ENCODE measurements at regions not wholly inside any gene's neighbourhood (a gene's known extent, or its start where the extent isn't known, plus 50 kb on each side); places are given as distances from the start of the nearest gene placed in this dataset.
A peak's percentile ranks its signal among the peaks of the same experiment; 100 is the strongest.

DNA sequence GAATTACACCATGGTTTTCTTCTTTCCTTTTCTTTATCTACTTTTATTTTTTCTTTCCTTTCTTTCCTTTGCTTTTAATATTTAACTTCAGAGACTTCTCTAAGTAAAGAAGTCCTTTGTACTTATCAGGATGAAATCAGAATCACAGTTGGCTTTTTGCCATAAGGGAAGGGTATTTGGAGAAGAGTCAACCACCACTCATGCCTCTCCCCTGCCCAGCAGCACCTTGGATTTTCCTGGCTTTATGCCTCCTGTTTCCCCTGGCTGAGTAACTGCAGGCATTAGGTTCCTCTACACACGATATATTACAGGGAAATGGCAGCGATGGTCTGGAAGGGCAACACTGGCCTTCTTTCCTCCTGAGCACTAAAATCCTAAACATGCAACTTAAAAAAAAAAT lies 266.4 kb upstream of the CAND1 start:
- Histone ChIP-seq H3K27me3 (no peaks in the 10 kb centered on the region), H3K4me3 (no peak overlapping the region), H3K9me3 (no peaks in the 10 kb centered on the region), H3K36me3 (no peaks in the 10 kb centered on the region), H3K4me1 (no peaks in the 10 kb centered on the region), H3K27ac (no peak overlapping the region)
- no peak for DNase-seq (ENCODE audit: low spot score in 2 of 2)
- TF ChIP-seq, protein P1, sequence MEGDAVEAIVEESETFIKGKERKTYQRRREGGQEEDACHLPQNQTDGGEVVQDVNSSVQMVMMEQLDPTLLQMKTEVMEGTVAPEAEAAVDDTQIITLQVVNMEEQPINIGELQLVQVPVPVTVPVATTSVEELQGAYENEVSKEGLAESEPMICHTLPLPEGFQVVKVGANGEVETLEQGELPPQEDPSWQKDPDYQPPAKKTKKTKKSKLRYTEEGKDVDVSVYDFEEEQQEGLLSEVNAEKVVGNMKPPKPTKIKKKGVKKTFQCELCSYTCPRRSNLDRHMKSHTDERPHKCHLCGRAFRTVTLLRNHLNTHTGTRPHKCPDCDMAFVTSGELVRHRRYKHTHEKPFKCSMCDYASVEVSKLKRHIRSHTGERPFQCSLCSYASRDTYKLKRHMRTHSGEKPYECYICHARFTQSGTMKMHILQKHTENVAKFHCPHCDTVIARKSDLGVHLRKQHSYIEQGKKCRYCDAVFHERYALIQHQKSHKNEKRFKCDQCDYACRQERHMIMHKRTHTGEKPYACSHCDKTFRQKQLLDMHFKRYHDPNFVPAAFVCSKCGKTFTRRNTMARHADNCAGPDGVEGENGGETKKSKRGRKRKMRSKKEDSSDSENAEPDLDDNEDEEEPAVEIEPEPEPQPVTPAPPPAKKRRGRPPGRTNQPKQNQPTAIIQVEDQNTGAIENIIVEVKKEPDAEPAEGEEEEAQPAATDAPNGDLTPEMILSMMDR (IDR thresholded peaks at IDR 0.05) = no peak
- TF ChIP-seq POLR2AphosphoS5 (IDR thresholded peaks at IDR 0.05) (no peak), POLR2A (IDR thresholded peaks at IDR 0.05) (no peak)
- intact Hi-C loops (cut with DNase I; ENCODE audit: low total_unique reads) = no loop called here

DNA sequence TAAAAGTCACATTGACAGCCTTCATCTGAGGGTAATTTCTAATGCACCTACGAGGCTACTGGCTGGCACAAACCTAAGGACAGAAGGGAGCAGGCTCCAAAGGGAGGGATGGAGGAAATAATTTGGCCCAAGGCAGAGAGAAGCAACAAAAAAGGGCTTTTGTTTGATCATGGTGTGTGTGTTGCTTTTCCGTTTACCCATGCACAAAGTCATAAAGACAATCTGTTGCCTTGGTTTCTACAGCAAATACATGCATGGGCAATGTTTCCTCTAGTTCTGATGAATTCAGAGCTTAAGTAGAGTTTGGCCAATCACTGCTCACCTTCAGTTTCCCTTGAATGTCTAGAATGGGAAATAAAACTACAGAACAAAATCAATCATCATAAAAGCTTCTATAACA lies 262.5 kb upstream of the CAND1 start:
- no peaks in the 10 kb centered on the region for H3K4me1 ChIP-seq
- no peak for DNase-seq (ENCODE audit: low spot score in 2 of 2)
- TF ChIP-seq, protein P1 (IDR thresholded peaks at IDR 0.05) = no peak
- TF ChIP-seq POLR2A (IDR thresholded peaks at IDR 0.05) (no peak), POLR2AphosphoS5 (IDR thresholded peaks at IDR 0.05) (no peak)
- no peaks in the 10 kb centered on the region for H3K36me3 ChIP-seq
- H3K27me3 ChIP-seq = no peaks in the 10 kb centered on the region
- H3K4me3 ChIP-seq = no peak overlapping the region
- H3K27ac ChIP-seq = no peak overlapping the region
- intact Hi-C loops (cut with DNase I; ENCODE audit: low total_unique reads) = no loop called here
- H3K9me3 ChIP-seq = no peaks in the 10 kb centered on the region

DNA sequence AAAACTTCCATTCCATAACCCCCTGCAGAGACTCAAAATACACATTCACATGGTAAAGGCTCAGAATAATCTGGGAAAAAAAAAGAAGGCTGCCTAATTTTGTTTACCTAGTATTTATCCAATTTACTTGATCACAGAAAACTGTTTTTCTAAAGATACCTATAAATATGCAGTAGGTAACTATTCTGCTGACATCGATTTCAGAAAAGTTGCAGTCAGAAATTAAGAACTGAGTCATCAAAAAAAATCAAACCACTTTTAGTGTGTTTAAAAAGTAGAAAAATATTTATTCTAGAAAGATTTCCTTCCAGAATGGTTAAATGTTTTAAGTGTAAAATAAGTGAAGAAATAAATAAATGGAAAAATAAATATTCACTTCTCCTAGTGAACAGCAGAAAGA lies 254.5 kb upstream of the CAND1 start:
- Histone ChIP-seq H3K36me3 (no peaks in the 10 kb centered on the region), H3K27ac (no peak overlapping the region), H3K4me1 (no peaks in the 10 kb centered on the region), H3K4me3 (no peak overlapping the region), H3K27me3 (no peaks in the 10 kb centered on the region), H3K9me3 (no peaks in the 10 kb centered on the region)
- intact Hi-C loops (cut with DNase I; ENCODE audit: low total_unique reads) = no loop called here
- DNase-seq (ENCODE audit: low spot score in 2 of 2) = no peak
- no peak for TF ChIP-seq POLR2A (IDR thresholded peaks at IDR 0.05)
- TF ChIP-seq POLR2AphosphoS5 (IDR thresholded peaks at IDR 0.05) = no peak
- TF ChIP-seq, protein P1 (IDR thresholded peaks at IDR 0.05) = no peak

DNA sequence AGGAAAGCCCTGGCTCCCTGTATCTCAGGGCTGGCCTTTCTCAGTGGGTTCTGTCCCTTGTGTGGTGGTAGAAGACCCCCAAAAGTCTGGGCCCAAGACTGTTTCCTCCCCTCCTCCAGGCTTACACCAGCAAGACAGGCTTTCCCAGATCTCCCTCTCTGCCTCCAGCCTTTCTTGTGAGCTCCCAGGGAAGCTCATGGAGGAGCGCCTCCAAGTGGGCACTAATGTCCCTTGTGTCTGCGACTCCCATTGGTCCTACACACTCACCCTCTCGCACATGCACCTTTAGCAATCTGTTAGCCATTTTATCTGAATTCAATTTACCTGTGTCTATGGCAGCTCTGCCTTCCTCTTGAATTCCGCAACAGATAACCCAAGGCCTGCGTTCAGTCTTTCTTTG lies 251.1 kb upstream of the CAND1 start:
- intact Hi-C loops (cut with DNase I; ENCODE audit: low total_unique reads) = no loop called here
- Histone ChIP-seq H3K27me3 (no peaks in the 10 kb centered on the region), H3K4me1 (no peaks in the 10 kb centered on the region), H3K27ac (no peak overlapping the region), H3K4me3 (no peak overlapping the region), H3K36me3 (no peaks in the 10 kb centered on the region), H3K9me3 (no peaks in the 10 kb centered on the region)
- no peak for TF ChIP-seq POLR2A (IDR thresholded peaks at IDR 0.05)
- TF ChIP-seq, protein P1 (IDR thresholded peaks at IDR 0.05) = no peak
- no peak for DNase-seq (ENCODE audit: low spot score in 2 of 2)

DNA sequence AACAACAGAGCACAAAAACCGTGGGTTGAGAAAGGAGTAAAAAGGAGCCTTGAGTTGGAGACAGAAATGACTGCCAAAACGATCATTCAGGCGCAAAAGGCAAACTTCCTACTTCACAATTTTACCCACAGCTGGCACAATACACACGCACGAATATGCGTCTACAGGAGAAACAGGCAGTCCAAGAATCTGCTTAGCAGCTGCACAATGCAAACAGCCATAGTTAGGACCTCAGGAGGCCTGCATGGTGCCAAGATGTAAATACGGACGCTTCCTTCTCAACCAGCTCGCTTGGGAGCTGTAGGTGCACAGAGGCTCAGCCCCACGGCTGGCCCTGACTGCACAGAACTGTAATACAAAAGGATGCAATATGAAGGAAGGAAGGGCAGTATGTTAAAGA lies 250.1 kb upstream of the CAND1 start:
- no peaks in the 10 kb centered on the region for H3K9me3 ChIP-seq
- peak overlapping the region in 1 of 2 donors; percentile 33 for H3K27ac ChIP-seq
- H3K4me3 ChIP-seq = no peak overlapping the region
- H3K36me3 ChIP-seq = no peaks in the 10 kb centered on the region
- DNase-seq (ENCODE audit: low spot score in 2 of 2) = no peak
- intact Hi-C loops (cut with DNase I; ENCODE audit: low total_unique reads) = no loop called here
- no peaks in the 10 kb centered on the region for H3K27me3 ChIP-seq
- TF ChIP-seq POLR2AphosphoS5 (IDR thresholded peaks at IDR 0.05) (no peak), POLR2A (IDR thresholded peaks at IDR 0.05) (no peak)
- TF ChIP-seq, protein P1 (IDR thresholded peaks at IDR 0.05) = no peak
- H3K4me1 ChIP-seq = no peaks in the 10 kb centered on the region

Data from breast epithelium (tissue), 4 donors.